Stimulated activated CD4-positive, alpha-beta T cell treated with anti-CD3 and anti-CD28 coated beads, Interleukin-4, amount 100 ng/mL, for 24 hours (primary cell): ENCODE measurements at regions not wholly inside any gene's neighbourhood (a gene's known extent, or its start where the extent isn't known, plus 50 kb on each side); places are given as distances from the start of the nearest gene placed in this dataset.

ENCODE experiments used
- DNase-seq: peaks from one replicate; pipeline ENCODE4 v3.0.0-alpha.2; 2020

- no peak for DNase-seq
Measured at GRCh38 chr4:178066338-178066941, 624.2 kb upstream of the AGA start.

GRCh38 chr4:178068136-178068535 is 625.9 kb upstream of the AGA start:
- DNase-seq, result no peak

GRCh38 chr4:178070163-178070562 is 627.9 kb upstream of the AGA start:
- no peak for DNase-seq

- no peak for DNase-seq
Measured at GRCh38 chr4:178080312-178080711, 638.1 kb upstream of the AGA start.

GRCh38 chr4:178081176-178081575 is 638.9 kb upstream of the AGA start:
- DNase-seq, result no peak

GRCh38 chr4:178081896-178082295 is 639.7 kb upstream of the AGA start:
- no peak for DNase-seq

- DNase-seq, result no peak
Measured at GRCh38 chr4:178082906-178083305, 640.7 kb upstream of the AGA start.

- no peak for DNase-seq
Measured at GRCh38 chr4:178083968-178084367, 641.7 kb upstream of the AGA start.

GRCh38 chr4:178086320-178086719 is 644.1 kb upstream of the AGA start:
- no peak for DNase-seq

GRCh38 chr4:178090640-178091411 is 648.6 kb upstream of the AGA start:
- no peak for DNase-seq

GRCh38 chr4:178102139-178102538 is 659.9 kb upstream of the AGA start:
- DNase-seq, result no peak

GRCh38 chr4:178105242-178105641 is 663.0 kb upstream of the AGA start:
- no peak for DNase-seq

GRCh38 chr4:178136736-178137345 is 694.6 kb upstream of the AGA start:
- no peak for DNase-seq

GRCh38 chr4:178137732-178138471 is 695.7 kb upstream of the AGA start:
- no peak for DNase-seq

GRCh38 chr4:178138491-178138890 is 696.3 kb upstream of the AGA start:
- DNase-seq, result no peak

- DNase-seq, result no peak
Measured at GRCh38 chr4:178140326-178140915, 698.2 kb upstream of the AGA start.

GRCh38 chr4:178142724-178143123 is 700.5 kb upstream of the AGA start:
- no peak for DNase-seq

- no peak for DNase-seq
Measured at GRCh38 chr4:178148106-178148505, 705.9 kb upstream of the AGA start.

- DNase-seq, result no peak
Measured at GRCh38 chr4:178165251-178165950, 723.2 kb upstream of the AGA start.

GRCh38 chr4:178165951-178166308 is 723.7 kb upstream of the AGA start:
- DNase-seq, result no peak

- DNase-seq, result no peak
Measured at GRCh38 chr4:178173771-178174170, 731.5 kb upstream of the AGA start.

GRCh38 chr4:178174756-178175155 is 732.5 kb upstream of the AGA start:
- no peak for DNase-seq

GRCh38 chr4:178185517-178185916 is 743.3 kb upstream of the AGA start:
- DNase-seq, result no peak
